Gastroesophageal sphincter (tissue), 4 donors: ENCODE measurements at regions not wholly inside any gene's neighbourhood (a gene's known extent, or its start where the extent isn't known, plus 50 kb on each side); places are given as distances from the start of the nearest gene placed in this dataset.
"Not testable (repeated sequence)": the region's sequence is repeated elsewhere in the genome, so short reads cannot be mapped to it uniquely, and the experiment has no call there.

Experiments used
- ATAC-seq: fragments of 150-250 bp; one replicate; pipeline ENCODE4 v1.9.1; 2016; ENCODE audit warnings: mild to moderate bottlenecking, moderate library complexity
- H3K27ac ChIP-seq, 4 donors: fragments of 200-600 bp; sonication (generic) in 3 of 4; 1 replicate in 3 of 4; 2 replicates in 1 of 4; pipeline ENCODE4 v1.5.1; 2016 to 2019
- H3K27me3 ChIP-seq: fragments of 200-600 bp; sonication (generic); one replicate; pipeline ENCODE4 v1.5.1; 2019
- H3K36me3 ChIP-seq, 2 donors: fragments of 200-600 bp; sonication (generic); one replicate each; pipeline ENCODE4 v1.5.1; 2019; ENCODE audit warnings: control low read depth in 1 of 2
- H3K4me1 ChIP-seq, 3 donors: fragments of 200-600 bp; sonication (generic); 1 replicate in 2 of 3; 2 replicates in 1 of 3; pipeline ENCODE4 v1.5.1; 2016 to 2019; ENCODE audit warnings: control low read depth in 2 of 3
- H3K4me3 ChIP-seq, 2 donors: fragments of 200-600 bp; sonication (generic); one replicate each; pipeline ENCODE4 v1.5.1; 2019; ENCODE audit warnings: mild to moderate bottlenecking in 1 of 2, moderate library complexity in 1 of 2
- H3K9me3 ChIP-seq, 3 donors: fragments of 200-600 bp; sonication (generic); one replicate each; pipeline ENCODE4 v1.5.1; 2017 to 2019; ENCODE audit warnings: control low read depth in 2 of 3
- CTCF ChIP-seq, 4 experiments: fragments of 200-600 bp in 2 of 4; fragments of 450-650 bp in 2 of 4; sonication (generic) in 1 of 4; IDR thresholded peaks; one replicate each; pipeline ENCODE4 v1.5.1; 2017 to 2019; ENCODE audit warnings: antibody characterized with exemption in 4 of 4, mild to moderate bottlenecking in 2 of 4, moderate library complexity in 2 of 4
- EP300 ChIP-seq: sonication (generic); formaldehyde crosslinking; IDR thresholded peaks from one replicate; pipeline ENCODE4 v1.6.1; 2017; ENCODE audit warnings: antibody characterized with exemption, mild to moderate bottlenecking
- POLR2A ChIP-seq, 2 donors: fragments of 450-650 bp; IDR thresholded peaks; one replicate each; pipeline ENCODE4 v1.6.1; 2017; ENCODE audit warnings: antibody characterized with exemption in 2 of 2, mild to moderate bottlenecking in 2 of 2, moderate library complexity in 1 of 2
- POLR2AphosphoS5 ChIP-seq: sonication (generic); formaldehyde crosslinking; IDR thresholded peaks from one replicate; pipeline ENCODE4 v1.6.1; 2017; ENCODE audit warnings: antibody characterized with exemption
- WGBS, 2 donors: methylation state at CpG; one replicate each; pipeline ENCODE4 v1.1.5; 2018; ENCODE audit warnings: low coverage in 1 of 2; 5-methylcytosine and 5-hydroxymethylcytosine counted together

GRCh38 chr2:83808878-83809277, 650.2 kb downstream of the SUCLG1 start:
- H3K4me3 ChIP-seq, result no peak overlapping the region
- no peak for ATAC-seq
- H3K27me3 ChIP-seq, result no peaks in the 10 kb centered on the region
- no peak overlapping the region for H3K27ac ChIP-seq
- no peaks in the 10 kb centered on the region for H3K4me1 ChIP-seq
- no peaks in the 10 kb centered on the region for H3K36me3 ChIP-seq
- TF ChIP-seq POLR2A (IDR thresholded peaks at IDR 0.05) (no peak), POLR2AphosphoS5 (no peak), EP300 (no peak), CTCF (IDR thresholded peaks at IDR 0.05) (no peak)
- H3K9me3 ChIP-seq, result no peaks in the 10 kb centered on the region
- 73 to 100% methylated on average over 1 of the region's 1 CpG for WGBS, 2 donors

- Histone ChIP-seq H3K27me3 (no peaks in the 10 kb centered on the region), H3K36me3 (no peaks in the 10 kb centered on the region), H3K4me1 (no peaks in the 10 kb centered on the region), H3K4me3 (no peak overlapping the region), H3K27ac (no peak overlapping the region), H3K9me3 (no peaks in the 10 kb centered on the region)
- 100% methylated on average over 2 of the region's 10 CpGs; no CpG with 5 or more reads in 1 of the 2 donors for WGBS, 2 donors
- ATAC-seq, result no peak
- no peak for TF ChIP-seq POLR2A (IDR thresholded peaks at IDR 0.05)
- no peak for TF ChIP-seq POLR2AphosphoS5
- no peak for TF ChIP-seq CTCF (IDR thresholded peaks at IDR 0.05)
- TF ChIP-seq EP300, result no peak
Observed at GRCh38 chr2:83802604-83803003, 656.5 kb downstream of the SUCLG1 start.

GRCh38 chr2:83795777-83796176, 663.3 kb downstream of the SUCLG1 start:
- Histone ChIP-seq H3K27me3 (no peaks in the 10 kb centered on the region), H3K4me1 (no peaks in the 10 kb centered on the region), H3K4me3 (no peak overlapping the region), H3K9me3 (no peaks in the 10 kb centered on the region), H3K36me3 (no peaks in the 10 kb centered on the region), H3K27ac (no peak overlapping the region)
- no peak for ATAC-seq
- TF ChIP-seq EP300 (no peak), CTCF (IDR thresholded peaks at IDR 0.05) (no peak), POLR2A (IDR thresholded peaks at IDR 0.05) (no peak), POLR2AphosphoS5 (no peak)
- 73 to 83% methylated on average over 3 of the region's 3 CpGs for WGBS, 2 donors

GRCh38 chr2:83790467-83790866, 668.6 kb downstream of the SUCLG1 start:
- not testable (repeated sequence) for H3K4me1 ChIP-seq, H3K27ac ChIP-seq, H3K36me3 ChIP-seq, ATAC-seq, H3K4me3 ChIP-seq, H3K9me3 ChIP-seq, H3K27me3 ChIP-seq
- 80 to 90% methylated on average over 5 to 6 of the region's 6 CpGs for WGBS, 2 donors

GRCh38 chr2:83789674-83790073, 669.4 kb downstream of the SUCLG1 start:
- ATAC-seq, H3K27me3 ChIP-seq, H3K4me1 ChIP-seq, H3K27ac ChIP-seq, H3K4me3 ChIP-seq, H3K9me3 ChIP-seq, H3K36me3 ChIP-seq: not testable (repeated sequence)
- WGBS, 2 donors, result 70 to 100% methylated on average over 1 to 2 of the region's 2 CpGs

GRCh38 chr2:83788938-83789566, 670.0 kb downstream of the SUCLG1 start:
- not testable (repeated sequence) for H3K4me1 ChIP-seq, H3K4me3 ChIP-seq, H3K9me3 ChIP-seq, ATAC-seq, H3K36me3 ChIP-seq, H3K27me3 ChIP-seq, H3K27ac ChIP-seq
- WGBS, 2 donors, result 78% methylated on average over 7 to 9 of the region's 9 CpGs

- H3K27ac ChIP-seq, result no peak overlapping the region
- TF ChIP-seq CTCF (IDR thresholded peaks at IDR 0.05) (no peak), POLR2AphosphoS5 (no peak), POLR2A (IDR thresholded peaks at IDR 0.05) (no peak), EP300 (no peak)
- no peaks in the 10 kb centered on the region for H3K4me1 ChIP-seq
- H3K4me3 ChIP-seq, result no peak overlapping the region
- H3K36me3 ChIP-seq, result no peaks in the 10 kb centered on the region
- WGBS, 2 donors, result 64 to 67% methylated on average over 1 of the region's 1 CpG
- no peaks in the 10 kb centered on the region for H3K27me3 ChIP-seq
- ATAC-seq, result no peak
- H3K9me3 ChIP-seq, result no peaks in the 10 kb centered on the region
Observed at GRCh38 chr2:83787189-83787588, 671.9 kb downstream of the SUCLG1 start.
